Activated naive CD8-positive, alpha-beta T cell treated with anti-CD3 and anti-CD28 coated beads for 36 hours (primary cell): ENCODE measurements at regions not wholly inside any gene's neighbourhood (a gene's known extent, or its start where the extent isn't known, plus 50 kb on each side); places are given as distances from the start of the nearest gene placed in this dataset.

Source experiments
- DNase-seq: peaks from one replicate; pipeline ENCODE4 v3.0.0; 2021
- H3K27ac Mint-ChIP-seq: one replicate; pipeline ENCODE4 v1.8.0; 2022; ENCODE audit warnings: mild to moderate bottlenecking, moderate library complexity, mixed read lengths
- H3K27me3 Mint-ChIP-seq: one replicate; pipeline ENCODE4 v1.8.0; 2022; ENCODE audit warnings: mild to moderate bottlenecking, mixed read lengths
- H3K36me3 Mint-ChIP-seq: one replicate; pipeline ENCODE4 v1.8.0; 2021; ENCODE audit warnings: mild to moderate bottlenecking, mixed read lengths
- H3K4me1 Mint-ChIP-seq: one replicate; pipeline ENCODE4 v1.8.0; 2021; ENCODE audit warnings: mixed read lengths
- H3K4me3 Mint-ChIP-seq: one replicate; pipeline ENCODE4 v1.8.0; 2022; ENCODE audit warnings: mild to moderate bottlenecking, moderate library complexity, mixed read lengths
- H3K9me3 Mint-ChIP-seq: one replicate; pipeline ENCODE4 v1.8.0; 2022; ENCODE audit warnings: mixed read lengths

DNA sequence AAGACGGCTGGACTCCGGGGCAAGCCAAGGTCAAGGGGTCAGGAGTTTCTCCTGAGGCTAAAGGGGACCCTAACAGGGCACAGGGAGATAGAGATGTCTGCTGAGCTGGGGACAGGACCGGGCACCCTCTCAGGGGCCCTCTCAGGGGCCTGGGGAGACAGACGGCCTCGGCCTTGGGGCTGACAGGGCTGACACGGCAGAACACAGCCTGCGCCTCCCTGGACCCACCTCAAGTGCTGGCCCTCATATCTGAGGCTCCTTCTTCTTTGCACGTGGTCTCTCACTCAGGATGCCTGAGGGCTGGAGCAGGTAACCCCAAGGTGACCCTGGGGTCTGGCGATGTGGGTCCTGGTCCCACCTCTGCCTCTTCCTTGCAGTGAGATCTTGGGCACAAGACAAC is 186.9 kb upstream of the TNRC6C start:
- Mint-ChIP-seq H3K4me3 (no peak overlapping the region), H3K27me3 (no peaks in the 10 kb centered on the region), H3K4me1 (peaks cover 5% of the 10 kb centered on the region), H3K36me3 (no peaks in the 10 kb centered on the region), H3K27ac (no peak overlapping the region), H3K9me3 (no peaks in the 10 kb centered on the region)
- DNase-seq, result no peak

- Mint-ChIP-seq H3K27ac (no peak overlapping the region), H3K27me3 (no peaks in the 10 kb centered on the region), H3K4me1 (peaks cover 5% of the 10 kb centered on the region), H3K9me3 (no peaks in the 10 kb centered on the region), H3K4me3 (no peak overlapping the region), H3K36me3 (no peaks in the 10 kb centered on the region)
- no peak for DNase-seq
Observed at GRCh38 chr17:77771998-77772397, 186.5 kb upstream of the TNRC6C start.

- Mint-ChIP-seq H3K4me1 (peaks cover 5% of the 10 kb centered on the region), H3K27me3 (no peaks in the 10 kb centered on the region), H3K27ac (no peak overlapping the region), H3K36me3 (no peaks in the 10 kb centered on the region), H3K4me3 (no peak overlapping the region), H3K9me3 (no peaks in the 10 kb centered on the region)
- DNase-seq, result peak; percentile 66
Observed at GRCh38 chr17:77772461-77772897, 186.0 kb upstream of the TNRC6C start.

DNA sequence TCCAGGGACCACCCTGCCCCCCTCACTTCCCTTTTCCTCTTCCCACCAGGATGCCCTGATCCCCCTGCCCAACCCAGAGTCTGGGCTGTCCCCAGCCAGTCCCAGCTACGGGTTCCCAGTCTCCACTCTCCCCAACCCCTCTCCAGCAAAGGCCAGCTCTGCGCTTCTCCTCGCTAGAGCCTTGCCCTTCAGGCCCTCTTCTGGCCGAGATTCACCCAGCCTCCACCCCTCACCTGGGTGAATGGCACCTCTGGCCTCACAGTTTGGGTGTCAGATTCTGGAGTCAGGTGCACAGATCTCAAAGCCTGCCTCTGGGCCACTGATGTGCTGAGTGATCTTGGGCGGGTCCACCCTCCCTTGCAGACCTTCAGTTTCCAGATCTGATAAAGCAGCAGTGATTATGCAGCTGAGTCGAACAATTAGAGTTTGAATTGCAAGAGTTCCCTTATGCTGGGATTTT is 185.6 kb upstream of the TNRC6C start:
- no peak for DNase-seq
- peaks cover under 1% of the 10 kb centered on the region for H3K36me3 Mint-ChIP-seq
- no peaks in the 10 kb centered on the region for H3K27me3 Mint-ChIP-seq
- no peak overlapping the region for H3K4me3 Mint-ChIP-seq
- peaks cover 5% of the 10 kb centered on the region for H3K4me1 Mint-ChIP-seq
- no peaks in the 10 kb centered on the region for H3K9me3 Mint-ChIP-seq
- H3K27ac Mint-ChIP-seq, result no peak overlapping the region

- Mint-ChIP-seq H3K4me1 (peaks cover 5% of the 10 kb centered on the region), H3K9me3 (no peaks in the 10 kb centered on the region), H3K4me3 (no peak overlapping the region), H3K27me3 (no peaks in the 10 kb centered on the region), H3K27ac (no peak overlapping the region), H3K36me3 (peaks cover 3% of the 10 kb centered on the region)
- DNase-seq, result no peak
Observed at GRCh38 chr17:77774182-77774581, 184.3 kb upstream of the TNRC6C start.

GRCh38 chr17:77778636-77779489 is 179.6 kb upstream of the TNRC6C start:
- DNase-seq, result no peak
- Mint-ChIP-seq H3K9me3 (no peaks in the 10 kb centered on the region), H3K4me1 (peaks cover 2% of the 10 kb centered on the region)

GRCh38 chr17:77779711-77780539 is 178.6 kb upstream of the TNRC6C start:
- peaks cover 10% of the 10 kb centered on the region for H3K4me1 Mint-ChIP-seq
- no peak overlapping the region for H3K4me3 Mint-ChIP-seq
- no peaks in the 10 kb centered on the region for H3K27me3 Mint-ChIP-seq
- H3K9me3 Mint-ChIP-seq, result no peaks in the 10 kb centered on the region
- DNase-seq, result no peak
- H3K27ac Mint-ChIP-seq, result no peak overlapping the region
- peaks cover 3% of the 10 kb centered on the region for H3K36me3 Mint-ChIP-seq

More at GRCh38 chr17:77778636-77779489, 179.6 kb upstream of the TNRC6C start:
- H3K27ac Mint-ChIP-seq, result no peak overlapping the region
- H3K36me3 Mint-ChIP-seq, result peaks cover 3% of the 10 kb centered on the region
- H3K4me3 Mint-ChIP-seq, result no peak overlapping the region
- no peaks in the 10 kb centered on the region for H3K27me3 Mint-ChIP-seq

- Mint-ChIP-seq H3K27ac (no peak overlapping the region), H3K4me3 (no peak overlapping the region), H3K9me3 (no peaks in the 10 kb centered on the region), H3K36me3 (peaks cover 3% of the 10 kb centered on the region), H3K4me1 (peaks cover 10% of the 10 kb centered on the region), H3K27me3 (no peaks in the 10 kb centered on the region)
- DNase-seq, result no peak
Observed at GRCh38 chr17:77781536-77781935, 177.0 kb upstream of the TNRC6C start.

- H3K4me1 Mint-ChIP-seq, result peaks cover 10% of the 10 kb centered on the region
- no peak for DNase-seq
- peaks cover 3% of the 10 kb centered on the region for H3K36me3 Mint-ChIP-seq
- no peaks in the 10 kb centered on the region for H3K9me3 Mint-ChIP-seq
- no peak overlapping the region for H3K4me3 Mint-ChIP-seq
- H3K27ac Mint-ChIP-seq, result no peak overlapping the region
- H3K27me3 Mint-ChIP-seq, result no peaks in the 10 kb centered on the region
Observed at GRCh38 chr17:77782201-77782600, 176.3 kb upstream of the TNRC6C start.

DNA sequence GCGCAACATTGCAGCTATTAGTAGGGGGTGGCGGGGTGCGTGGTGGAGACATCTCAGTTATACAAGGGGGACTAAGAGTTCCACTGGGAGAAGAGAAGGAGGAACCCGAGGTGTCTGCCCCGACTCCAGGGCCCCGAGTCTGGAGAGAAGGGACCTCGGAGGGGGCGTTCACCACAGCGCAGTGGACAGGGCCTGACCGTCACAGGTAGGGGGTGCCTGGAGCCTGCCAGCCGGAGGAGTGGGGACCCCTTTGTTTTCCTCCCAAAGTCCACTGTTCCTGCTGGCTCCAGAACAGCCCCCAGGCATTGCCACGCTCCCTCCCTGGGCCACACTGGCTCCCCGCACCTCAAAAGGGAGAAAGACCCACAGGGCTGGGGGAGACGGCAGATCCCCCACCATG is 175.9 kb upstream of the TNRC6C start:
- no peak for DNase-seq
- Mint-ChIP-seq H3K4me1 (peaks cover 10% of the 10 kb centered on the region), H3K9me3 (no peaks in the 10 kb centered on the region), H3K36me3 (peaks cover 3% of the 10 kb centered on the region), H3K27ac (no peak overlapping the region), H3K4me3 (no peak overlapping the region), H3K27me3 (no peaks in the 10 kb centered on the region)

DNA sequence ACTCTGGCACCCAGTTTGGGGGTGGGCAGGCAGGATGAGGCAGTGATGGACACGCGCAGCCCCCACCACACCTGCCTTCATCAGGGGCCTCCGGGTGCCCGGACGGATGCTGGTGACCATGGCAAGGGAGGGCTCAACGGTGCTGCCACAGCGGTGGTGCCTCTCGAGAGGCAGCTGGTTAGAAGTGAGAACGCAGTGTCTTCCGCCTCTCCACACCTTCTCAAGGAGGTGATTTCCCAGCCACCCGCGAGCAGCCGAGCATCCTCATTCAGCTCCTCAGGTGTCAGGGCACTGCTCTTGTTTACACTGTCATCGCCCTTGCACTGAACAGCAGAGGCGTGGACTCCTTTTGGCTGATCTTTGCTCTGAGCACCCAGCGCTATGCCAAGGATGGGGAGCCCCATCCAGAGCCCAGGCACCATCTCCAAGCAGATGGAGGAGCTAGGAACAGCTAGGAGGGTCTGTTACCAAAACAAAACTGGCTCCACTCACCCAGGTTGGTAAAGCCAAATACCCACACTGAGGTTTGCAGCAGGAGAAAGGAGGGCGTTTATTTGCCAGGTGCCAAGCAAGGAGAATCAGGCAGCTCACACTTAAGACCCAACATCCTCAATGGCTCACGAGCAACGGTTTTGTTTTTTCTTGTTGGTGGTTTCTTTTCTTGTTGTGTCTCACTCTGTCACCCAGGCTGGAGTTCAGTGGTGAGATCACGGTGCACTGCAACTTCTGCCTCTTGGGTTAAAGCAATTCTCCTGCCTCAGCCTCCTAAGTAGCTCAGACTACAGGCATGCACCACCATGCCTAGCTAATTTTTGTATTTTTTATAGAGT is 174.3 kb upstream of the TNRC6C start:
- Mint-ChIP-seq H3K27me3 (no peaks in the 10 kb centered on the region), H3K4me3 (no peak overlapping the region), H3K27ac (no peak overlapping the region), H3K9me3 (no peaks in the 10 kb centered on the region), H3K4me1 (peaks cover 10% of the 10 kb centered on the region), H3K36me3 (no peaks in the 10 kb centered on the region)
- peak; percentile 51 for DNase-seq

- no peak overlapping the region for H3K27ac Mint-ChIP-seq
- no peak overlapping the region for H3K4me3 Mint-ChIP-seq
- peaks cover 10% of the 10 kb centered on the region for H3K4me1 Mint-ChIP-seq
- DNase-seq, result no peak
- no peaks in the 10 kb centered on the region for H3K9me3 Mint-ChIP-seq
- no peaks in the 10 kb centered on the region for H3K27me3 Mint-ChIP-seq
- no peaks in the 10 kb centered on the region for H3K36me3 Mint-ChIP-seq
Observed at GRCh38 chr17:77785312-77785905, 173.1 kb upstream of the TNRC6C start.

DNA sequence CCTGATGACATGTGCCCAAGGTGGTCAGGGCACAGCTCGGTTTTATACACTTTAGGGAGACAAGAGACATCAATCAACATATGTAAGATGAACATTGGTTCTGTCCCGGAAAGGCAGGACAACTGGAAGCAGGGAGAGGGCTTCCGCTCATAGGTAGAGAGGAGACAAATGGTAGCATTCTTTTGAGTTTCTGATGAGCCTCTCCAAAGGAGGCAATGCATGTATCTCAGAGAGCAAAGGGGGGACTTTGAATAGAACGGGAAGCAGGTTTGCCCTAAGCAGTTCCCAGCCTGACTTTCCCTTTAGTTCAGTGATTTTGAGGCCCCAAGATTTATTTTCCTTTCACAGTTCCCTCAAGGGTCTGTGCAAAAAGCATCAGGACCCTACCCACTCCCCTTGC is 172.4 kb upstream of the TNRC6C start:
- no peaks in the 10 kb centered on the region for H3K36me3 Mint-ChIP-seq
- peaks cover 10% of the 10 kb centered on the region for H3K4me1 Mint-ChIP-seq
- no peak overlapping the region for H3K4me3 Mint-ChIP-seq
- H3K9me3 Mint-ChIP-seq, result no peaks in the 10 kb centered on the region
- H3K27ac Mint-ChIP-seq, result no peak overlapping the region
- DNase-seq, result no peak
- H3K27me3 Mint-ChIP-seq, result no peaks in the 10 kb centered on the region

DNA sequence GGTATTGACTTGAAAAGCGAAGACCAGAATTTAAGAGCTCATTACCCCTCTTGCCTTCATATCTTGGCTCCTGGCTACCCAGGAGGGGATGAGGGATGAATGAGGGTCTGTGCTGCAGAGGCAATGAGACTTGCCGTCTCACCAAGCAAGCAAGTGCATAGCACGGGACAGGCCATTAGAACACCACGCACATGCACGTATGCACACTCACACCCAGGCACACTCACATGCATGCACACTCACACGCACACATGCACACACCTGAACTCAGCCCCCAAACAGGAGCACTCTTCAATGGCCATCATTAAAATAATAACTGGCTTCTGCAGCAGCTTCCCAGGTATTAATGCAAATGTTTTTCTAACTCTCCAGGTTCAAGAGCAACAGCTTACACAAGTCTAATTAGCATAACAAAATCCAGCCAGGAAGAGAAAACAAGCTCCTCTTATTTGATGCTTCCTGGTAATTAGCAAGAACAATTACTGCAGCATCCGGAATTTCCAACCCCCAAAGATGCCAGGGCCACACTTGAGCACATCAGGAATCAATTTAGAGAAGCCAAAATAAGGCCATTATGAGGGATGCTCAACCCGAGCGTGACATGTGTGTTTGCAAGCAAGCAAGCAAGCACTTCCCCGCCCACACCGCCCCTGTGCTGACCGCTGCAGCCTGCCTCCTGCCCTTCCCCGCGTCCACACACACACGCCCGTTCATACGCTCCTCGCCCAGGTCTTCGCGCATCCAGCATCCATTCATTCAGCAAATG is 171.6 kb upstream of the TNRC6C start:
- H3K36me3 Mint-ChIP-seq, result no peaks in the 10 kb centered on the region
- DNase-seq, result no peak
- H3K4me3 Mint-ChIP-seq, result no peak overlapping the region
- peaks cover 10% of the 10 kb centered on the region for H3K4me1 Mint-ChIP-seq
- H3K27ac Mint-ChIP-seq, result no peak overlapping the region
- no peaks in the 10 kb centered on the region for H3K27me3 Mint-ChIP-seq
- H3K9me3 Mint-ChIP-seq, result no peaks in the 10 kb centered on the region
